CD4-positive, alpha-beta T cell treated with Interleukin-17A for 1 hour (primary cell): ENCODE measurements at regions not wholly inside any gene's neighbourhood (a gene's known extent, or its start where the extent isn't known, plus 50 kb on each side); places are given as distances from the start of the nearest gene placed in this dataset.

ENCODE experiments used
- DNase-seq: peaks from one replicate; pipeline ENCODE4 v3.0.0-alpha.2; 2020

- DNase-seq = no peak
Measured at GRCh38 chr7:42753811-42754363, 158.0 kb downstream of the C7orf25 start.

GRCh38 chr7:42753367-42753766 lies 158.5 kb downstream of the C7orf25 start:
- no peak for DNase-seq

GRCh38 chr7:42750172-42750571 lies 161.7 kb downstream of the C7orf25 start:
- DNase-seq = no peak

GRCh38 chr7:42747044-42747443 lies 164.8 kb downstream of the C7orf25 start:
- no peak for DNase-seq

- DNase-seq = no peak
Measured at GRCh38 chr7:42746214-42746613, 165.7 kb downstream of the C7orf25 start.

- DNase-seq = no peak
Measured at GRCh38 chr7:42745357-42746059, 166.4 kb downstream of the C7orf25 start.

- DNase-seq = no peak
Measured at GRCh38 chr7:42744746-42745145, 167.1 kb downstream of the C7orf25 start.

GRCh38 chr7:42743077-42743858 lies 168.6 kb downstream of the C7orf25 start:
- DNase-seq = no peak

- DNase-seq = no peak
Measured at GRCh38 chr7:42742318-42742717, 169.6 kb downstream of the C7orf25 start.

GRCh38 chr7:42740408-42740807 lies 171.5 kb downstream of the C7orf25 start:
- no peak for DNase-seq

GRCh38 chr7:42739638-42740037 lies 172.2 kb downstream of the C7orf25 start:
- no peak for DNase-seq

- no peak for DNase-seq
Measured at GRCh38 chr7:42736931-42737330, 174.9 kb downstream of the C7orf25 start.

GRCh38 chr7:42735081-42735480 lies 176.8 kb downstream of the C7orf25 start:
- no peak for DNase-seq

GRCh38 chr7:42734568-42734967 lies 177.3 kb downstream of the C7orf25 start:
- no peak for DNase-seq

GRCh38 chr7:42733040-42733439 lies 178.8 kb downstream of the C7orf25 start:
- no peak for DNase-seq

- no peak for DNase-seq
Measured at GRCh38 chr7:42730586-42730985, 181.3 kb downstream of the C7orf25 start.

GRCh38 chr7:42729053-42729765 lies 182.7 kb downstream of the C7orf25 start:
- no peak for DNase-seq

GRCh38 chr7:42727451-42727850 lies 184.4 kb downstream of the C7orf25 start:
- DNase-seq = no peak

GRCh38 chr7:42726066-42726785 lies 185.6 kb downstream of the C7orf25 start:
- no peak for DNase-seq

GRCh38 chr7:42722716-42723115 lies 189.2 kb downstream of the C7orf25 start:
- DNase-seq = no peak

- DNase-seq = no peak
Measured at GRCh38 chr7:42722198-42722597, 189.7 kb downstream of the C7orf25 start.

GRCh38 chr7:42720991-42721796 lies 190.7 kb downstream of the C7orf25 start:
- DNase-seq = no peak
